Mucosa of gallbladder (tissue), 1 donor: ENCODE measurements at regions not wholly inside any gene's neighbourhood (a gene's known extent, or its start where the extent isn't known, plus 50 kb on each side); places are given as distances from the start of the nearest gene placed in this dataset.
"Not testable (repeated sequence)": the region's sequence is repeated elsewhere in the genome, so short reads cannot be mapped to it uniquely, and the experiment has no call there.

ENCODE experiments used
- DNase-seq: peaks from one replicate; pipeline ENCODE4 v3.0.0-alpha.2; 2020; ENCODE audit warnings: low spot score
- donor health status: DM: no; HTN: no; CAD: no.

GRCh38 chr13:60214213-60215055 is 50.7 kb upstream of the DIAPH3 start:
- DNase-seq, result no peak

GRCh38 chr13:60220072-60220471 is 56.3 kb upstream of the DIAPH3 start:
- DNase-seq, result no peak

GRCh38 chr13:60221581-60221980 is 57.9 kb upstream of the DIAPH3 start:
- DNase-seq, result no peak

GRCh38 chr13:60226507-60226906 is 62.8 kb upstream of the DIAPH3 start:
- DNase-seq, result no peak

- no peak for DNase-seq
Measured at GRCh38 chr13:60227158-60227557, 63.4 kb upstream of the DIAPH3 start.

GRCh38 chr13:60229708-60230272 is 66.1 kb upstream of the DIAPH3 start:
- DNase-seq, result no peak

- DNase-seq, result no peak
Measured at GRCh38 chr13:60230593-60230992, 66.9 kb upstream of the DIAPH3 start.

- no peak for DNase-seq
Measured at GRCh38 chr13:60242043-60242595, 78.4 kb upstream of the DIAPH3 start.

GRCh38 chr13:60244381-60244780 is 80.7 kb upstream of the DIAPH3 start:
- DNase-seq, result no peak

GRCh38 chr13:60251419-60251818 is 87.7 kb upstream of the DIAPH3 start:
- DNase-seq, result not testable (repeated sequence)

GRCh38 chr13:60258349-60258748 is 94.6 kb upstream of the DIAPH3 start:
- DNase-seq, result no peak

- no peak for DNase-seq
Measured at GRCh38 chr13:60260440-60260839, 96.7 kb upstream of the DIAPH3 start.

GRCh38 chr13:60261432-60262351 is 98.0 kb upstream of the DIAPH3 start:
- DNase-seq, result no peak

GRCh38 chr13:60265566-60265965 is 101.8 kb upstream of the DIAPH3 start:
- DNase-seq, result no peak

GRCh38 chr13:60267498-60268202 is 103.9 kb upstream of the DIAPH3 start:
- DNase-seq, result peak; percentile 15

GRCh38 chr13:60268203-60268555 is 104.5 kb upstream of the DIAPH3 start:
- DNase-seq, result no peak

- no peak for DNase-seq
Measured at GRCh38 chr13:60273971-60274527, 110.3 kb upstream of the DIAPH3 start.

GRCh38 chr13:60274655-60275054 is 110.9 kb upstream of the DIAPH3 start:
- no peak for DNase-seq

GRCh38 chr13:60275208-60275607 is 111.5 kb upstream of the DIAPH3 start:
- DNase-seq, result no peak

- DNase-seq, result not testable (repeated sequence)
Measured at GRCh38 chr13:60280524-60280923, 116.5 kb upstream of the TDRD3 start.

GRCh38 chr13:60282186-60282585 is 114.8 kb upstream of the TDRD3 start:
- DNase-seq, result no peak
